LoVo (cell line): ENCODE measurements at regions not wholly inside any gene's neighbourhood (a gene's known extent, or its start where the extent isn't known, plus 50 kb on each side); places are given as distances from the start of the nearest gene placed in this dataset.
"Not testable (repeated sequence)": the region's sequence is repeated elsewhere in the genome, so short reads cannot be mapped to it uniquely, and the experiment has no call there.

Experiments used
- DNase-seq: peaks from one replicate; pipeline ENCODE4 v3.0.0-alpha.2; 2016; ENCODE audit warnings: low spot score

DNA sequence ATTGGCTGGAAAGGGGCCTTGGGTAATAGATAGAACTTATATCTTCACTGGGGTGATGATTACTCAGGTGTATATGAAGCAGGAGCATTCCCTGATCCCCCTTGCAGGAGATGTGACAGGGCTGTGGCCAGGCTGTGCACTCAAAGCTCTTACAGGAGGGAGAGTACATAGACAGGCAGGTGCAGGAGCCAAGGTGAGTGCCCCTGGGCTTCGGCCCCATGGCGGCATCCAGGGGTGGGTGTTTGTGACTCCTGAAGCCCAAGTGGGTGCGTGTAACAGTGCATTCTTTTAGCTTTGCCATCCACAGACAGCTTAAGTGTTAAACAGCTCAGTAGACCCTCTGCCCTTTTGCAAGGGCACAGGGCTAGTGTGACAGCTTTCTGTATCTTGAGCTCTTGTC lies 236.6 kb upstream of the GPR149 start:
- DNase-seq = no peak

DNA sequence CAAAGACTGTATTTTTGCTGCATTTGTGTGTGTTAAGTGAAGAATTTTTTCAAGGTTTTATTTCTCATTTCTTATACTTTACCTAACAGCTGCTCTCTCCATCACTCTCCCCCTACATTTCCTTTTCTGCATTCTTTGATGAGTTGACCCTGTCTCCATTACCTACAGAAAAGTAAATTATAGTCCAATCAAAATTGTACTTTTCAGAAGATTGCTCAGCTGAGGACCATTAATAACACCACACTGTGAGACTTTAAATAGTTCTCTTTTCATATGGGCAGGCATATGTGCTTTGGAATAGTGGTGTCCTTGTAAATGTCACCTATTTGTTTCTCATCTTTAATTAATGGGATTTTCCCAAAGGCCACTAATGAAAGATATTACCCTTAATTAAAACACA lies 234.7 kb upstream of the GPR149 start:
- DNase-seq = no peak

DNA sequence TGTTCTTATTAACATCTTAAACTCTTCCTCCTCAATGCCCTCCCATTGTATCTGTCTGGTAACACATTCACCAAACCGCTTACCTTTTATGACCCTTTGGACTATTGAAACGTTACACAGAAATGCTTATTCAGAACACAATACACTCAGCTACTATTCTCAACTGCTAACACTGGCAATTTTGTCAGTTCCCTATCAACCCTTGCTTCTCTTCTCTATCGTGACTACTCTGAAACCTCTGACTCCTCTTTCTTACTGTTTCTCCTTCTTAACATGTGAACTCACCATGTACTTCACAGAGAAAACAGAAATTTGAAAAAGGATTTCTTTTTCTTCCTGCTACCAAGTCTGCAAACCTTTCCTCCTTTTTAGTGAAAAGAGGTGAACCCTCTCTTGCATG lies 232.9 kb upstream of the GPR149 start:
- DNase-seq = no peak

DNA sequence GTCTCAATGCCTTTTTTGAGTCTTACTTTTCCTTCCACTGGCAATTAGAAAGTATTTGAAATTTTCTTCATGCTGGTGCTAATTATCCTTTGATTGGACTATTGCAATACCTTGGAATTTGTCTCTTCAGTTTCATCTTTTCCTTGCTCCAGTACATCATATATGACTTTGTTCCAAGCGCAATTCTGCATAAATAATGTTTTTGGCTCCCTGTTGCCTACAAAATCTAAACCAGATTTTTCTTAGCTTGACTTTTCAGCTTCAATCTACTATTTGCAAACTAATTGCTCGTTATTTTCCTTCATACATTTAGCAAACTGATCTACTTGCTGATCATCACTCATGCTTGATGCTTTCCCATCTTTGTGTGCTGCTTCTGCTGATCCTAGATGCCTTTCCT lies 230.8 kb upstream of the GPR149 start:
- no peak for DNase-seq

DNA sequence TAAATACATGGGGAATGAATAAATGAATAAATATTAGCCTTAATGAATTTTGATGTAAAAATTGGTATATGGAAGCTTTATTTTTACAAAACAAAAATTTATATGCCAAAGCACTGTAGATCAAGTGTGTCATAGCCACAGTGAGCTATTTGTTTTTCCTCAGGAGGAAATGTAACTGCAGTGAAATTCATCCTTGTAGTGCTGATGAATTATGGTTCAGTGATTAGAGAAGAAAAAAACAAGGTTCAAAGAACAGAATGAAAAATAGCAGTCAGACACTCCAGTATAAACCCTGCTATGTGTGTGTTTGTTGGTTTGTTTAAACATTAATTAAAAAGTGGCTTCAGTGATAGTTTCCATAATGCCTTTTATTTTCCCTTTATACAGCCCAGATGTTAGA lies 228.0 kb upstream of the GPR149 start:
- DNase-seq = no peak

DNA sequence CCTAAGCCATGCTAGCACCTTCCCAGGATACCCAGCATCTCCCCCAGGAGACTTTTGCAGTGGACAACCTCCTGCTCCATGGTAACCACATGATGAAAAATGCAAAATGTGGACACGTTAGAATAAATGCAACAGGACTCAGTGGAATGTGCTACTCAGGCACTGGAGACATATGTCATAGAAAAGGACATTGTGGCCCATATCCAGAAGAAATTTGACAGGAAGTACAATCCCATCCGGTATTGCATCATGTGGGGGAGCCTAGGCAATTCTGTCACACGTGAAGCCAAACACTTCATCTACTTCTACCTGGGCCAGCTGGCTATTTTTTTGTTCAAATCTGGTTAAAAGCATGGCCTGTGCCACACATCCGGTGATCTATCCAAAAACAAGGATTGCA lies 227.2 kb upstream of the GPR149 start:
- no peak for DNase-seq

DNA sequence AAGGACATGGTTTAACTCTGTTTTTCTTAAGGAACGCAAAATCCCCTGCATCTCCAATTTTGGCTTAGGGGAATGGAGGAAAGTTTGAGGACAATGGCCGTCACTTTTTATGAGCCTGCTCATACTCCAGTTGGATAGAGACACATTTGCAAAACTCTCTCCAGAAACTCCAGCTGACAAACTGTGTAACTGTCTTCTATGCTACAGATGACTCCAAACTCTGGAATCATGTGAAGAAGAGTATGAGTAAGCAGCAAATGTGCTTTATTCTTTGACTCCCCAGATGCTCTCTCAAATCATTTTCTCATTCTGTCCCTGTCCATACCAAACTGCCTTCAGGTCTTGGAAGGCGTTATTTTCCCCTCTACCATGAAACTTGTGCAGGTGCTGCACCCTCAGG lies 226.5 kb upstream of the GPR149 start:
- no peak for DNase-seq

DNA sequence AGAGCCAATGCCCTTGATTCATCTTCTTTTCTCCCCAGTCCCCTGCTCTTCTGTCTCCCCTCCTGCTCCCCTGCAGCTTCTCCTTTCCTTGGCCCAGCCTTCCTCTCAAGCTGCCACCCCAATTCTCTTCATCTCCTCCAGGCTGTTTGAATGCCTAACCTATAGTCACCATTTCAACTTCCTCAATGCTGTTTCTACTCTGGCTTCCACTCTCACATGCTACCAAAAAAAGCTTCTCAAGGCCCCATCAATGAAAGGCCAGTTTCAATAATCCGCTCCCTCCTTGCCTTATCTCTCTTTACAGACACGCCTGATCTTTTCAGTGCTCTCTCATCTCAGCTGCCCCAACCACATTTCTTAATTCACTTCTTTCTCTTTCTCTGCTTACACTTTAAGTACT lies 212.2 kb upstream of the GPR149 start:
- DNase-seq = no peak

DNA sequence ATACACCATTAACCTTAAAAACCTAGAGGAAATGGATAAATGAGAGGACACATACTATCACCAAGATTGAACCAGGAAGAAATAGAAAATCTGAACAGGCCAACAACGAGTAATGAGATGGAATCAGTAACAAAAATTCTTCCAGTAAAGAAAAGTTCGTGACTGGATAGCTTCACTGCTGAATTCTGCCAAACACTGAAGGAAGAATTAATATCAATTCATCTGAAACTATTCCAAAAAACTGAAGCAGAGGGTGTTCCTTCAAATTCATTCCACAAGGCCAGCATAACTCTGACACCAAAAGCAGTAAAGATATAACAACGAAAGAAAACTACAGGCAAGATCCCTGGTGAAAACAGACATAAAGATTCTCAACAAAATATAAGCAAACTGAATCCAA lies 195.8 kb upstream of the GPR149 start:
- no peak for DNase-seq

DNA sequence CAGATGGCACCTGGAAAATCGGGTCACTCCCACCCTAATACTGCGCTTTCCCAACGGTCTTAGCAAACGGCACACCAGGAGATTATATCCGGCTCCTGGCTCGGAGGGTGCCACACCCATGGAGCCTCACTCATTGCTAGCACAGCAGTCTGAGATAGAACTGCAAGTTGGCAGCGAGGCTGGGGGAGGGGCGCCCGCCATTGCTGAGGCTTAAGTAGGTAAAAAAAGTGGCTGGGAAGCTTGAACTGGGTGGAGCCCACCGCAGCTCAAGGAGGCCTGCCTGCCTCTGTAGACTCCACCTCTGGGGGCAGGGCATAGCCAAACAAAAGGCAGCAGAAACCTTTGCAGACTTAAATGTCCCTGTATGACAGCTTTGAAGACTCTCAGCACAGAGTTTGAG lies 189.6 kb upstream of the GPR149 start:
- not testable (repeated sequence) for DNase-seq

DNA sequence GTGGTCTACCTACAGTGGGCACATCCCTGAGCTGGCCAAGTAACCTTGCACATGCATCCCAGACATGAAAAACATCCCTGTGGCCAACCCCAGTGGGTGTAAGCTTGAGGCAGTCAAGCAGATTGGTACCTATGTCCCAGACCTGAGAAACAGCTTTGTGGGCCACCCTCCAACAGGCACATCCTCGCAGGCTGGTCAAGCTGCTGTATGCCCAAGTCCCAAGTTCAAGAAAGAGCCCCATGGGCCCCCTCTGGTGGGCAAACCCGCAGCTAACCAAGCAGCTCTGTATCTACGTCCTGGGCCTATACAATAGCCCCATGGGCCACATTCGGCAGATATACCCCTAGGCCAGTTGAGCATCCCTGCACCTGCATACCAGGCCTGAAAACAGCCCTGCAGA lies 186.3 kb upstream of the GPR149 start:
- DNase-seq = no peak

DNA sequence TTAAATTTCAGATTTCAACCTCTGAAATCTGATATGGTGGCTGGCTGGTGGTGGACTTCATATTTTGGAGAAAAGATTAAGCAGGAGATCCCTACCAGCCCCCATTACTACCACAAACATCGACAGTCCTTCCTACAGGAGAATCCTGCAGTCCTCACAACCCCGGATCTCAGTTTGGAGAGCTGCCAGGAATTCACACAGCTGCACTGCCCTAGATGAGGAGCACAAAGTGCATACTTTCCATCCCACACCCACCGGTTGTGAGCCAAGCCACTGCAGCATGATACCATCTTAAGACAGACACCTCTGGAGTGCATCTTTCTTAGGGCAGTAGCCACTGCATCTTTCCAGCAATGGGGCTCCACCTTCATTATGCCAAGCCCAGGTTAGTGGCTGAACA lies 185.5 kb upstream of the GPR149 start:
- no peak for DNase-seq

DNA sequence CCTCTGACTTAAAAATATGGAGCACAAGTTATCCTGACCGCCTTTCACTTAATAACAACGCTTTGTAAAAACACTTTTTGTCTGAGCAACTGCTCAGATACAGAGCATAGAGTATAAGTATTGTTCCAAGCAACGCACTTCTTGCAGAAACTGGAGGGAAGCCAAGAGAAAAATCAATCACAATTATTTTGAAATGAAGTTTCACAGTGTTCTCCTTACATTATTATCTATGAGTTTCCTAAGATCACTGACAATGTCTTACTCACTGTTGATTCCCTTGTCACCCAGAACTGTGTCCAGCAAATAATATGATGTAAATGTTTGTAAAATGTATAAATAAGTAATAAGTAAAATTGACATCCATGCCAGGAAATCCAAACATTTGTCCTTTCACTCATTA lies 184.6 kb upstream of the GPR149 start:
- no peak for DNase-seq

DNA sequence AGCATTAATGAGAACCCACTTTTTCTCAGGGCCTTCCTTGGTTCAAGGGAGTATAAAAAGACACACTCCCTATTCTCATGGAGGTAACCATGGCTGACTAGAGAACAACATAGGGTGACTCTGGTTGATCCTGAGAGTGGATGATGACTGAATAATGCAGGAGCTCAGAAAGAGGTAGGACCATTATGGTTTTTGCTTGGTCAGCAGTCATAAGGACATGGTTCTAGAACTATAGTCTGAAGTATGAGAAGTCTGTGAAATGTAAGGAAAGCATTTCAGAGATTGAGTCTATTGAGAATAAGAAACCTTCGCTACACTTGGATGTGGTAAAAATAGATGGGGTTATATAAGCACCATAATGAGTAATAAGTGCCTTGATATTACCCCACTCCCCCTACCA lies 184.1 kb upstream of the GPR149 start:
- no peak for DNase-seq

DNA sequence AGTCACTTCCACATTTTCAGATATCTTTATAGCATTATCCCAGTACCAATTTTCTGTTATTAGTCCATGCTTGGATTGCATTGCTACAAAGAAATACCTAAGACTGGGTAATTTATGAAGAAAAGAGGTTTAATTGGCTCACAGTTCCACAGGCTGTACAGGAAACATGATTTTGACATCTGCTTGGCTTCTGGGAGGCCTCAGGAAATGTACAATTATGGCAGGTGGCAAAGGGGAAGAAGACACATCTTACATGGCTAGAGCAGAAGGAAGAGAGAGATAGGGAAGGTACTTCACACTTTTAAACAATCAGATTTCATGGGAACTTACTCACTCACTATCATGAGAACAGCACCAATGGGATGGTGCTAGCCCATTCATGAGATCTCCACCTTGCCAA lies 172.3 kb upstream of the GPR149 start:
- no peak for DNase-seq

DNA sequence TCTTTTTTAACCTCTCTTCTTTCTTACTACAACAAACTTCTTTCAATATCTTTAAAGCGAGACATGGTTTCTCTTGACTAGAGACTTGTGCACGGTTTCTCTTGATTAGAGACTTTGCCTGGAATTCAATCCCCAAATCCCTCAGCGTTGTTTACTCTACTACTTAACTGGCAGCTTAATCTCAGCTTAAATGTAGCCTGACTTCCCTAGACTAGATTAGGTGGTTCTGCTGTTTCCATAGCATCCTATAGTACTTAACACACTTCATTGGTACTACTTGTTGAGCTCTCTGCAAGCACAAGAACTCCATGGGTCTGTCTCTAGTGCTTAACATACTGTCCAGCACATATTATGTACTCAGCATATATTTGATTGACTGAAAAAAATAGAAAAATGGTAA lies 168.2 kb upstream of the GPR149 start:
- DNase-seq = no peak

DNA sequence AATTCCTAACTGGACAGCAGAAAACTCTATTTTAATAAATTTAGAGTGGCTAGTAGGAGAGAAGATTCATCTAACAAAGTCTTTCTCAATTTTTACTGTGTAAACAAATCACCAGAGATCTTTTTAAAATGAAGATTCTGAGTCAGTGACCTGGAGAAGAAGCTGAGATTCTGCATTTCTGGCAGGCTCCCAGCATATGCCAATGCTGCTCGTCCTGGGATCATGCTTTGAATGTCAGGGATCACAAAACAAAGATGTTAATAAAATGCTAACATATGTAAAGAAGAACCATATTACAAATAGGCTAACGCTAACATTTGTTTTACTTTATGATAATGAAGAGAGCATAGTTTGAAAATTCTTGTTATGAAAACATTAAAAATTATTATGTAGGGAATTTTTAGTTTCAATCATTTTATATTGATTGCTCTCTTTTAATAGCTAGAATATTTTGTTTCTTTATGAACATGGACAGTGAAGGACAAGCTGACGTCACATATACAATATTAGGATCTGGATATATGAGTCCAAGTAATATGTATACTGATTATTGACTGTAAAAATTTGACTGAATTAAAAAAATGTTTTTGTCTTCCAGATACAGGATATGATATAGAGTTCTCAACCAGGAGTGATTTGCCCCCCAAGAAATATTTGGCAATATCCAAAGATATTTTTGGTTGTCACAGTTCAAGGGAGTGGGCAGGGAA lies 160.8 kb upstream of the GPR149 start:
- no peak for DNase-seq

DNA sequence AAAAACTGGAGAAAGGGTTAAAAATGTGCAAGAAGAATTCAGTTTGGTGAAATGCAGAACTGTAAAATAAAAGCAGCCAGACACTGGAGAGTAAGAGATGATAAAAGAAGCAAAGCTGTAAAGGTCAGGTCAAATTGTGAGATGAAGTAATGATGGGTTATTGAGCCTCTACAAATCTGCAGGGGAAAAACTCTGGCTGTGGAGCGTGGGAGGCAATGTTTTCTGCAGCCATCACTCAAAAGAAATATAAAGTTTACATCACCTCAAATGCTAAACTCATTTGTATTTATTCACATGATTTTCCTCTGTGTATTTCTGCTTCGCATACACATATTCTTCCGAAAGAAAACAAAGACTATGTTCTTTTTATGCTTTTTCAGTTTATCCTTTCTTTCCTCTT lies 158.8 kb upstream of the GPR149 start:
- DNase-seq = no peak

DNA sequence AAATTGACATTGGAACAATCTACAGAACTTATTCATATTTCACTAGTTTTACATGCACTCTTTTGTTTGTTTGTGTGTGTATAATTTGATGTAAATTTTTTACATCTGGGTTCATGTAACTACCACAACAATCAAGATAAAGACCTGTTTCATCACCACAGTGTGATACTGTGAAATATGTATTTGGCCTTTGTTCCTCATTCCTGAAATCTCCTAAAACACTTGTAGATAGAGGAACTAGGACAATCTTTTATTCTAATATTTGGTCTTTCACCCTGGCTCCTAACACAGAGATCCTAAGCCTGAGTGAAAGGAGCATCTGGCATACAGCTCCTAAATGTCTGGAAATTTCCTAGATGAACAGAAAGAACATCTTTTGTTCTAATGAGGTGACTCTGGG lies 155.0 kb upstream of the GPR149 start:
- no peak for DNase-seq

DNA sequence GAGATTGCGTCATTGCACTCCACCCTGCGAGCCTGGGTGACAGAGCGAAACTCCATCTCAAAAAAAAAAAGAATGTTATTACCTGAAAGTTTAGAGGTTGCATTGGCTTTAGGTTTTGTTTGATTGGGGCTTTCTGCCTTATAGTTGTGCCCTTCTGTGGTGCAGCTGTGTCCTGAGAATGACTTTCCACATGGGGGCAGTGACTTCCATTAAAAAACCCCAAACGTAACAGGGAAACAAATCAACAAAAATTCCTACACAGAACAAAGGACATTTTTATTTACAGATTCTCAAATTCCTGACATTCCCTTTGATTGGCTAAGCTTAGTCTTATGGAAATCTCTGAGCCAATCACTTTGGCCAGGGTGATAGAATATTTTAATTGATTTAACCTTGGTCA lies 154.1 kb upstream of the GPR149 start:
- no peak for DNase-seq

DNA sequence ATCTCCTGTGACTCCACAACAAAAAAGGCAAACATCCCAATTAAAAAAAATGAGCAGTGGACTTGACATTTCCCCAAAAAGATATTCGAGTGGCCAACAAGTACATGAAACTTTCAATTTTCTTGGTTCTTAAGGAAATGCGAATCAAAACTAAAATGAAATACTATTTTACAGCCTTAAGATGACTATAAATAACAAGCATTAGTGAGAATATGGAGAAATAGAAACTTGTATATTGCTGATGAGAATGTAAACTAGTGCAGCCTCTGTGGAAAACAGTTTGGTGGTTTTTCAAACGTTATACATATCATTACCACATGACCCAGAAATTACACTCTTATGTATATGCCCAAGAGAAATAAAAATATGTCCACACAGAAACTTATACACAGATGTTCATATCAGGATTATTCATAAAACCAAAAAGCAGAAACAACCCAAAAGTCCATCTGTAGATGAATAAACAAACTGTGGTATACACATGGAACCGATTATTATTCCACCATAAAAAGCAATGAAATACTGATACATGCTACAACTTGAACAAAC lies 153.2 kb upstream of the GPR149 start:
- DNase-seq = no peak

DNA sequence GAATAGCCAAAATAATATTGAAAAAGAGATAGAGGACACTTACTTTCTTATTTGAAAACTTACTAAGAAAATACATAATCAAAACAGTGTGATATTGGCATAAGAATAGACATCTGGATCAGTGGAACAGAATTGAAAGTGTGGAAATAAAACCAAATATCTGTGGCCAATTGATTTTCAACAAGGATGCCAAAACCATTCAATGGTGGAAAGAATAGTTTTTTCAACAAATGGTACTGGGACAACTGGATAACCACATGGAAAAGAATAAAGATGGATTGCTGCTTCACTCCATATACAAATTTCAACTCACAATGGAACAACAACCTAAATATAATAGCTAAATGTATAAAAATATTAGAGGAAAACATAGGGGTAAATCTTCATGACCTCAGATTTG lies 152.5 kb upstream of the GPR149 start:
- DNase-seq = no peak

DNA sequence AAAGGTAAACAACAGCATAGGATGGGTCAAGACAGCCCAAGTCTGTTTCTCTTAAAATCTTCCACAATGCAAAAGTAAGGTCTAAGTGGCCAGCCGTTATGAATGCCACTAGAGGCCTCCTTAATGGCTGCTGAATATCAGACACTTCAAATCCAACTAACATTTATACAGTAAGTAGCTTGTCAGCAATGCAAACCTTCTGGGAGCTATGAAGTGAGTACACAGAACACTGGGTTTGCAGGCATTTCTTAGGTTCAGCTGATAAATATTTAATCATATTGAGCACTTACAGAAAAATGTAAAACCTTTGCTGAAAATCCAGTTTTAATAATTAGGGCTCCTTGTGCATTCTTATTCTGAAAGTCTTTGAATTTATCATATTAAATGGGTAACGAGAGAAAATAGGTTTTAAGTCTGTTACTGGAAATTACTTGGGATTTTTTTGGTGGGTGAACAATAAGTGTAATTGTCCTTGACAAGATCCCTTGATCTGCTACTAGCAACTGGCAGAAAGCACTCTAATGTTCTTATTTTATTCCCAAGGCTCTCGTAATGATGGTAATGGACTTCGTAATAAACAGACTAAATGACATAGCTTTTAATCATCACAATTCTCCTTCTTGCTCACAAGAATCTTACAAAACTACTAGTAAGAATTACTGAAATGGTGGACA lies 141.7 kb upstream of the GPR149 start:
- no peak for DNase-seq

DNA sequence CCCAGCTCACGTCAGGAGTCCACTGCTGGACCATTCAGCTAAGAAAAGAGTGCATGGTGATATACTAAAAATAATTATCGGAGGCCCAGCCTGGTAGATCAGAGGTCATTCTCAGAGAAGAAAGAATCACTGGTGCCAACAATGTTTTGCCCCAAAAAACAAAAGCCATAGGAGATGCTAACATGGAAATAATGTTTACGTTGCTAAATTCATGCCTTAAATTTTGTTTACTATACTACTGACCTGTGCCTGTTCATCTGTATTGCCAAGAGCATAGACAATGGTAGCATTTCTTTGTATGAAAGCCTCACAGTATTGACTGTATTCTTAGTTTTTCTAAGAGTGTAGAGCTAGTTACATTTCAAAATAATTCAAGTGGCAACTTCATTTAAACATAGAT lies 138.1 kb upstream of the GPR149 start:
- DNase-seq = no peak
